Stimulated activated CD4-positive, alpha-beta T cell treated with anti-CD3 and anti-CD28 coated beads, Interleukin-1b, Interleukin-23, amount 100 ng/mL, for 24 hours (primary cell): ENCODE measurements at regions not wholly inside any gene's neighbourhood (a gene's known extent, or its start where the extent isn't known, plus 50 kb on each side); places are given as distances from the start of the nearest gene placed in this dataset.

Experiments
- DNase-seq, 4 experiments: peaks; one replicate each; pipeline ENCODE4 v3.0.0-alpha.2; 2020; ENCODE audit warnings: low read depth in 4 of 4, low spot score in 1 of 4

- no peak for DNase-seq
Observed at GRCh38 chr6:165986914-165987482, 180.7 kb downstream of the TBXT start.

GRCh38 chr6:165986311-165986913 lies 181.2 kb downstream of the TBXT start:
- no peak for DNase-seq

GRCh38 chr6:165985806-165986299 lies 181.8 kb downstream of the TBXT start:
- no peak for DNase-seq

GRCh38 chr6:165985281-165985805 lies 182.3 kb downstream of the TBXT start:
- DNase-seq: no peak

DNA sequence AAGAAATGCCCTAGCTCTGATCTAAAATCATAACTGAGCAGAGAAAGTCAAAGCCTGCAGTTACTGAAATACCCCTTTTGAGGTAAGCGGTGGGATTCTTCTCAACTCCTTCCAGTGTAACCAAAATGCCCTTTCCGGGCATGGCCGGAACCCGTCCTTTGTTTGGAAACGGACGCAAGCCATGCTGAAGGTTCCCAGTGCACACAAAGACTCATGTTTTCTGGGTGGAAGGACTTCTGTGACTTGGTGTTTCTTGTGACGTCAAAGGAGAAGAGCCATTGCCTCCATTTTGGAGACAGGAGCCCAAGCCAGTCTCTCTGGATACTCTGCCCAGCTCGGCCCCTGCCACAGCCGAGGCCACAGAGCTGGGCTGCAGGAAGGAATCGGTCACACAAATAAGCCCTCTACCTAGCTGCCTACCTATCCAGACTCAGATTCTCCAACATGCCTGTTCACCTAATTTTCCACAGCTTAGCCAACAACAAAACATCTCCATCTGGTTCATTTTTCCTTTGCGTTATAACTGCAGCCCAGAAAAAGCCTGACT lies 182.8 kb downstream of the TBXT start:
- no peak for DNase-seq

DNA sequence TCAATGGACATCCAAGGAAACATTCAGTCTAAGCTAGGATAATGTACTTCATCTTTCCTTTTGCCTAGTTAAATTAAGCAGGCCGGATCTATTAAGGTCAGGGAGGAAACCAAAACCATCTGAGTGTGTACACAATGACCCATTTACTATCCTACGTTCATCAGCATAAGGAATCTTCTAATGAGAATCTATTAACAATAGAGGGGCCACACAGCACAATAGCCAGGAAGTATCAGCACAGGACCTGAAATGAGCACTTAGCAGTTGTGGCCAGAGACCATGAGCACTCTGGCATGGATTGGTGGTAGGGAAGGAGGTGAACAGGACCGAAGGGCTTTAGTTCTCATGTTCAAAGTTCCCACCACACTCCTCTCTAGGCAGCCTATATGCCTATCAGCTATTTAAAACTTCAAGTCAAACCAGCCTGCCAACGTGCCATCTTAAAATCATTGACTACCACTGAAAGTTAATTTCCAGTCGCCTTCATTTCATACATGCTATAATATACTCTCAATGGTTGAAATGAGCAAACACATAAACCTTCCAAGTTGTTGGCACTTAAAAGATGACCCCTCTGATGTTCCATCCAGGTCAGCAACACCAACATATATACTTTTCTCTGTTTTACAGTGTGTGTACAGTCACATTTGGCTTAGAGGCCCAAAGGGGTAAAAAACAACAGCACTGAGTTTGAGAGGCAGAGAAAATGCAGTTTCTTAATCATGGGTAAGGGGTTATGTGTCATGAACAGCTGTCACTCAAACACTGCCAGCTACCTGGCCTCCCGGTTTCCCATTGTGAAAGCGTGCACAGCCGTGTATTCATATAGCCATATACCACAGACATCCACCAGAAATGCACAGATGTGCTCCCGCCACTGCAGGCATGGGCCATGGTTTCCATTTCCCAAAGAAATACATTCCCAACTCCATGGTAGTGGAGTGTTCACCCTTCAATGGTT lies 184.3 kb downstream of the TBXT start:
- no peak for DNase-seq

DNA sequence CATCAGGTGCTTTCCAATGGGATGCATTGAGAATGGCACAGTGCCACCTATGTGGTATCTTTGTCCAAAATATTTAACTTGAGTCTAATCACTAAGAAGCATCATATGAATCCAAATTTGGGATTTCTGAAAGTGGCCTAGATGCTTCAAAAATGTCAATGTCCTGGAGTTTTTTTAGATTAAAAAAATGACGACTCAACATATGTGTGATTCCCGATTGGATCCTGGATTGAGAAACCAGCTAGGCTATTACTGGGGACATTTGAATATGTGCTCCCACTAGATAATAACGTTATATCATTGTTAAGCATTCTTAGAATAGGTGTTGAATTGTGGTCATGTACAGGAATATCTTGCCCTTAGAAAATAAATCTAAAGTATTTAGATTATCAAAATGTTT lies 189.2 kb downstream of the TBXT start:
- DNase-seq: no peak

DNA sequence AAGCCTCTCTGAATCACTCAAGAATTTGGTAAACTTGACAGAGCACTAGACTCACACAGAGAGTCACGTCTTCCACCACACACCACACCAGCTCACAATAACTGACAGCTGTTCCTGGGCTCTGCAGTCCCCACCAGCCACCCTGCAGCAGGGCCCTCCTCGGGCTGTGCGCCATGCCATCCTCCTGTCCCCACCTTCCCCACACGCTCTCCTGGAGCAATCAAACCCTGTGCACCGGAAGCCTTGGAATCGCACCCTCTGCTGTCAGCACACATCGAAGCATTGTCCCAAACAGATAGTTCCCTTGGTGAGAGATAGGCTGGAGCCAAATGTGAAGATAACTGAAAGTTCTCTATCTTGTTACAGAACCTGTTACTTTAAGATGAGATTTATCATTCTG lies 191.0 kb downstream of the TBXT start:
- no peak for DNase-seq

DNA sequence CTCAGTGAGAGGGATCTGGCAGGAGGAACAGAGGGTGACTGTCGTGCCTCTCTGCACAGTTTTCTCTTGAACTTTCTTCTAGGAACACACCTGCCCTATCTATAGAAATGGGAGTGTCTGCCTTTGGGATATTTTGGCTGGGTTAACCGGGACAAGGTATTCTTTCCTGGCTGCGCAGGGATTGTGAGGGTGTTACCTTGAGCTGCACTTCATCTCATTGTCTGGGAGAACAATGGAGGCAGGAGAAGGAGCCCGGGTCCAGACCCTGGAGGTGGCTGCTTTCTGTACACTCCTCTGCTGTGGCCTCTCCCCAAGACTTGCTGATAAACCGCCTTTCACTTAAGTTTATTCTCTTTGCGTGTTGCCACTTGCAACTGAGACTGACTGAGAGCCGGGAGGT lies 192.8 kb downstream of the TBXT start:
- DNase-seq: no peak

GRCh38 chr6:165973473-165973872 lies 194.2 kb downstream of the TBXT start:
- no peak for DNase-seq

GRCh38 chr6:165972139-165972802 lies 195.4 kb downstream of the TBXT start:
- no peak for DNase-seq

- DNase-seq: no peak
Observed at GRCh38 chr6:165971202-165971601, 196.4 kb downstream of the TBXT start.

GRCh38 chr6:165970001-165970400 lies 197.7 kb downstream of the TBXT start:
- no peak for DNase-seq

DNA sequence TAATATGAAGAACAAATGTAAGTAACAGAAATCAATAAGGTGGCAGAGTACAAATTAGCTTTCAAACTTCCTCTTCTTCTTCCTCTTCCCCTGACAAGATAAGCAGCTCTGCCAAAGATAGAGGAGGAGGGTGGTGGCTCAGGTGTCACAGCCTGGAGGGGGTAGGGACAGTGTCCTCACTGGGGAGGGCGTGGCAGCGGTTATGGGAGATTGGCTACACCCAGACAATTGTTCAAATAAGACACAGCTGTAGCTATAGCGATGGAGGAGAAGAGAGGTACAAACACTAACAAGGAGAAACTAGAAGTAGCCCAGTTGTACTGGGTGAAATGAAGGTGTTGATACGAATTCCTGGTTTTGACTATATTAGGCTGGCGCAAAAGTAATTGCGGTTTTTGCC lies 198.5 kb downstream of the TBXT start:
- DNase-seq: no peak

GRCh38 chr6:165968408-165968807 lies 199.2 kb downstream of the TBXT start:
- no peak for DNase-seq

- no peak for DNase-seq
Observed at GRCh38 chr6:165967810-165968407, 199.7 kb downstream of the TBXT start.

- DNase-seq: no peak
Observed at GRCh38 chr6:165963750-165964149, 203.9 kb downstream of the TBXT start.

GRCh38 chr6:165962366-165962765 lies 205.3 kb downstream of the TBXT start:
- no peak for DNase-seq

DNA sequence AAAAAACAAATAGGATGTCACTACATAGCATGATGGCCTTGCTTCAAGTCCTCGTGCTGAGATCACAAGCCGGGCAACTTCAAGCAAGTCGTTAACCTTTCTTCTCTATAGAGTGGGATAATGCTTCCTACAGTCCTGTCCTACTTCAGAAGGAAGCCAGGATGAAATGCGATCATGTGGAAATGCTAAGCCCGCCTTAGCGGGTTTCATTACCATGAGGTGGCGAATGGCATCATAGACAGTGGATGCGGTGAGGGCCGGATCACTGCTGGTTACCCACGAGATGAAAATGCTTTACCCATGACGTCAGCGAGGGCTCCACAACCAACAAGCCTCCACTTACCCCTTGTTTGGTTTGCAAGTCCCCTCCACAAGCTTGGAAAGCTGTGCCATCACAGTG lies 206.4 kb downstream of the TBXT start:
- DNase-seq: no peak

GRCh38 chr6:165960695-165961094 lies 207.0 kb downstream of the TBXT start:
- no peak for DNase-seq

- DNase-seq: no peak
Observed at GRCh38 chr6:165959627-165960026, 208.0 kb downstream of the TBXT start.
